CD4-positive, alpha-beta memory T cell (primary cell): ENCODE measurements at regions not wholly inside any gene's neighbourhood (a gene's known extent, or its start where the extent isn't known, plus 50 kb on each side); places are given as distances from the start of the nearest gene placed in this dataset.

Experiments
- CTCF ChIA-PET: fragments of 350-600 bp; sonication (Branson Sonifier 250); formaldehyde crosslinking; loops from one replicate; lab custom pipeline; 2021; ENCODE audit warnings: inconsistent platforms; ENCODE audit not compliant: partially characterized antibody; lab: Charles Lee
- POLR2A ChIA-PET: fragments of 350-600 bp; sonication (Branson Sonifier 250); formaldehyde crosslinking; loops from one replicate; lab custom pipeline; 2021; ENCODE audit not compliant: partially characterized antibody; lab: Charles Lee
- DNase-seq, 5 donors: peaks; one replicate each; pipeline versions ENCODE4 v3.0.0 to v3.0.0-alpha.2; 2020 to 2022; ENCODE audit warnings: mixed read lengths in 1 of 5
- H3K27ac ChIP-seq: one replicate; pipeline ENCODE4 v1.7.0; 2013; ENCODE audit warnings: low read depth, low read length
- H3K27me3 ChIP-seq: 2 replicates; pipeline ENCODE4 v1.7.0; 2013; ENCODE audit warnings: mild to moderate bottlenecking, low read length, moderate library complexity; ENCODE audit not compliant: insufficient read depth
- H3K36me3 ChIP-seq: 2 replicates; pipeline ENCODE4 v1.7.0; 2013; ENCODE audit warnings: mild to moderate bottlenecking, low read length, moderate library complexity; ENCODE audit not compliant: insufficient read depth
- H3K4me1 ChIP-seq: 2 replicates; pipeline ENCODE4 v1.7.0; 2013; ENCODE audit warnings: mild to moderate bottlenecking, low read length, moderate library complexity; ENCODE audit not compliant: insufficient read depth
- H3K4me3 ChIP-seq, 2 donors: one replicate each; pipeline ENCODE4 v1.7.0; 2013; ENCODE audit warnings: low read length in 2 of 2, mild to moderate bottlenecking in 1 of 2
- H3K9me3 ChIP-seq, 2 donors: one replicate each; pipeline ENCODE4 v1.7.0; 2013; ENCODE audit warnings: low read length in 2 of 2, control low read depth in 1 of 2; ENCODE audit not compliant: control insufficient read depth in 1 of 2
- H3K27ac Mint-ChIP-seq, 7 donors: one replicate each; pipeline ENCODE4 v1.8.0; 2020 to 2021; ENCODE audit warnings: mixed read lengths in 7 of 7, mild to moderate bottlenecking in 6 of 7, inconsistent platforms in 3 of 7, moderate library complexity in 3 of 7
- H3K27me3 Mint-ChIP-seq, 2 donors: one replicate each; pipeline ENCODE4 v1.8.0; 2020 to 2021; ENCODE audit warnings: mixed read lengths in 2 of 2
- H3K36me3 Mint-ChIP-seq, 2 donors: one replicate each; pipeline ENCODE4 v1.8.0; 2020 to 2021; ENCODE audit warnings: mixed read lengths in 2 of 2, inconsistent platforms in 1 of 2, mild to moderate bottlenecking in 1 of 2
- H3K4me1 Mint-ChIP-seq, 4 donors: one replicate each; pipeline ENCODE4 v1.8.0; 2020 to 2021; ENCODE audit warnings: mixed read lengths in 4 of 4, mild to moderate bottlenecking in 1 of 4
- H3K4me3 Mint-ChIP-seq, 8 donors: one replicate each; pipeline ENCODE4 v1.8.0; 2020 to 2021; ENCODE audit warnings: mixed read lengths in 8 of 8, mild to moderate bottlenecking in 7 of 8, moderate library complexity in 6 of 8, inconsistent platforms in 3 of 8
- H3K9me3 Mint-ChIP-seq, 8 donors: one replicate each; pipeline ENCODE4 v1.8.0; 2020 to 2021; ENCODE audit warnings: mixed read lengths in 8 of 8, mild to moderate bottlenecking in 5 of 8, inconsistent platforms in 3 of 8, moderate library complexity in 1 of 8
- intact Hi-C: fragments of 100-400 bp; cut with micrococcal nuclease; formaldehyde crosslinking; loops from one replicate; pipeline ENCODE4 v1.15.1; 2023

DNA sequence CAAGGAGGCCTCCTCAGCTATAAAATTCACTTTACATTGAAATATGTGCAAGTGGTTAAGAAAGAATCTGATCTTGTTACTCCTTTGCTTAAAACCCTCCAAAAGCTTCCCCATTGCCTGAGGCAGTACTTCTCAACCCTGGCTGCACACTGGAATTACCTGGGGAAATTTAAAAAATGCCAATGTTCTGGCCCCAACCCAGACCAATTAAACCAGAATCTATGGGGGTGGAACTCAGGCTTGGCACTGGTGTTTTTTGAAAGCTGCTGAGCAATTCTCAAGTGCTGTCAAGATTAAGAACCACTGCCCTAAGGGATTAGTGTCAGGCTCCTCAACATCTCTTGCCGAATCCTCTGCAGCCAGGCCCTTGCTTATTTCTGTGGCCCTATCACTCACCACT, 269.6 kb downstream of the ELAVL2 start:
- no peaks in the 10 kb centered on the region for H3K9me3 ChIP-seq
- no peak overlapping the region for H3K27ac ChIP-seq
- intact Hi-C loops: no loop called here
- Mint-ChIP-seq H3K27me3 (peaks cover 0 to 2% of the 10 kb centered on the region in 2 donors), H3K9me3 (peaks cover 0 to 10% (median 3%) of the 10 kb centered on the region in 8 donors), H3K4me3 (no peak overlapping the region), H3K27ac (no peak overlapping the region), H3K4me1 (no peaks in the 10 kb centered on the region), H3K36me3 (no peaks in the 10 kb centered on the region)
- ChIA-PET CTCF (no interaction called here), POLR2A (no interaction called here)
- no peaks in the 10 kb centered on the region for H3K4me1 ChIP-seq
- H3K27me3 ChIP-seq: no peaks in the 10 kb centered on the region
- H3K4me3 ChIP-seq: no peak overlapping the region
- no peak for DNase-seq
- H3K36me3 ChIP-seq: no peaks in the 10 kb centered on the region

DNA sequence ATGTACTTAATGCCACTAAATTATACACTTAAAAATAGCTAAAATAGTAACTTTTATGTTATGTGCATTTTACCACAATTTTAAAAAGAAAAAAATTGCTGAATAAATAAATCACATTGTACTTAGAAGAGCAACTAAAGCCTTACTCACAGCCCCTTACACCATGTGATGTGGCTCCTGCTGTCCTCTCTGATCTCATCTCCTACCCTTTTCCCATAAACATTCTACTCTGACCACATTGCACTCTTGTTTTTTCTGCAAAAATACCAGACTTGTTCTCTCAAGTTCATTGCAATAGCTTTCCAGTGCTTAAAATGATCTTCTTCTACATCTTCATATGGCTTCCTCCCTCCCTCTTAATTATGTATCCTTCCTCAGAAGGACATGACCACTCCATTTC, 268.4 kb downstream of the ELAVL2 start:
- Histone ChIP-seq H3K4me3 (no peak overlapping the region), H3K4me1 (no peaks in the 10 kb centered on the region), H3K36me3 (no peaks in the 10 kb centered on the region), H3K9me3 (no peaks in the 10 kb centered on the region), H3K27me3 (no peaks in the 10 kb centered on the region), H3K27ac (no peak overlapping the region)
- DNase-seq: no peak
- Mint-ChIP-seq H3K36me3 (no peaks in the 10 kb centered on the region), H3K4me3 (no peak overlapping the region), H3K9me3 (peaks cover 0 to 10% (median 5%) of the 10 kb centered on the region in 8 donors), H3K27ac (no peak overlapping the region), H3K27me3 (peaks cover 0 to 2% of the 10 kb centered on the region in 2 donors), H3K4me1 (no peaks in the 10 kb centered on the region)
- ChIA-PET CTCF (no interaction called here), POLR2A (no interaction called here)
- intact Hi-C loops: no loop called here

DNA sequence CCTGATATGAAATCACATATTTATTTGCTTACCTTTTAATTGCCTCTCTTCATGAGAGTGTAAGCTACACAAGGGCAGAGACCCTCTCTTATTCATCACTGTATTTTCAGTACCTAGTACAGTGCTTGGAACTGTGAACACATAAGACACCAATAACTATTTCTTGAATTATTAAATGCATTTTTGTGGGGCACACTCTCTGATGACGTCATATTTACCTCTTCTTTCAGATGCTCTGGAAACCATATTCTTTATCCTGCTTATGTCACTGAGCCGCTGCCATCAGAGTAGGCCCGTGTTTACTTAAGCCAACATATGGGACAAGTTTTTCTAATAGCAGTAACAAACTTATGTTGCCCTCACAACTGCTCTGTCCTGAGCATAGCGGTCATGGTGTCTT, 266.5 kb downstream of the ELAVL2 start:
- CTCF ChIA-PET: no interaction called here
- Histone ChIP-seq H3K9me3 (no peaks in the 10 kb centered on the region), H3K27ac (no peak overlapping the region), H3K4me1 (no peaks in the 10 kb centered on the region), H3K36me3 (no peaks in the 10 kb centered on the region), H3K4me3 (no peak overlapping the region), H3K27me3 (no peaks in the 10 kb centered on the region)
- intact Hi-C loops: no loop called here
- H3K27me3 Mint-ChIP-seq: peaks cover 0 to 2% of the 10 kb centered on the region in 2 donors
- no peak overlapping the region for H3K27ac Mint-ChIP-seq
- no peak for DNase-seq
- no peaks in the 10 kb centered on the region for H3K4me1 Mint-ChIP-seq
- no peak overlapping the region for H3K4me3 Mint-ChIP-seq
- POLR2A ChIA-PET: no interaction called here
- H3K9me3 Mint-ChIP-seq: peaks cover 1 to 10% (median 6%) of the 10 kb centered on the region in 8 donors
- no peaks in the 10 kb centered on the region for H3K36me3 Mint-ChIP-seq

DNA sequence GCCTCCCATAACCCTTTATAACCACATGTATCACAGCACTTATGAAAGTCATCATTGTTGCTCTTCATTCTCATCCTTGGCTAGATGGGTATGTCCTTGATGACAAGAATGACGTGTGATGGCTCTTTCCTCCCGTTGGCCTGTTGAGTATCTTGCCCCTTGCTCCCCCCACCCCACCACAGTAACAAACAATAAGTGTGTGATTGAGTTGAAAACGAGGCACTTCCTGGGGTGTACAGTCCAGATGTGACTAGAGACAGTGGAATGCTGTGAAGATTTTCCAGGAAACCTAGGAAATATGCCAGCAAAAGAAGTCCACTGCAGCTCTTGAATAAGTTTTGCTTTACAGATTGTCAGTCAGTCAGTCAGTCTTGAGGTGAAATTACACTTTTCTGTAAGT, 262.5 kb downstream of the ELAVL2 start:
- intact Hi-C loops: no loop called here
- H3K27me3 Mint-ChIP-seq: no peaks in the 10 kb centered on the region

DNA sequence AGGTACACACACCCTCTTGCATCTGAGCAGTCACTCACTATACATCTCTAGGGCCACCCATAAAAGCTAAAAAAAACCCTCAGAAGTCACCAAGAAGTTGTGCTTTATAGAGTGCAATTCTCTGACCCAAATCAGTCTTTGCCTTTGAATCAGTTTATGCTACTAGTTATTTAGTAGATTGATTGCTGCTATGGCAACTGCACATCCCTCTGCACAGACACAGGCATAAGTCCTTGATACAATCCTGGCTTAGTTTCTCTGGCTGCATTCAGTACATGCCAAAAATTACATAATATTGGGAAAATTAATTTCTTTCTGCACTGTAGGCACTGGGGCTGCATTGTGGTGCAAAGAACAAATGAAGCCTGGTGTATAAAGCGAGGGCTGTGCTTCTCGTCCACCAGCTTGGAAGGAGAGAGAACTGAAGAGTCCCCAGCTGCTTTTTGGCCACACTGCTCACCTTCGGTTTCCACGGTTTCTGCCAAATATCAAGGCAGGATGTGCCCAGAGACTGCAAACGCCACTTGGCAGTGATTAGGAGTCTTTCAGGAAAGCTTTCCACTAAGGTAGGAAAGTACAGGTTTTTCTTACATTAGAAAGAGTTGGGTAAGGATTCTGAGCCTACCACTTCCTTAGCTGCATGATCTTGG, 258.4 kb downstream of the ELAVL2 start:
- no peaks in the 10 kb centered on the region for H3K36me3 ChIP-seq
- ChIA-PET CTCF (no interaction called here), POLR2A (no interaction called here)
- Mint-ChIP-seq H3K4me1 (no peaks in the 10 kb centered on the region), H3K27ac (no peak overlapping the region), H3K4me3 (no peak overlapping the region), H3K36me3 (no peaks in the 10 kb centered on the region), H3K27me3 (no peaks in the 10 kb centered on the region), H3K9me3 (peaks cover 0 to 5% (median 3%) of the 10 kb centered on the region in 8 donors)
- H3K27ac ChIP-seq: no peak overlapping the region
- no peaks in the 10 kb centered on the region for H3K27me3 ChIP-seq
- no peaks in the 10 kb centered on the region for H3K4me1 ChIP-seq
- DNase-seq: no peak
- H3K9me3 ChIP-seq: no peaks in the 10 kb centered on the region
- H3K4me3 ChIP-seq: no peak overlapping the region
- intact Hi-C loops: no loop called here

More for the DNA sequence above, 262.5 kb downstream of the ELAVL2 start:
- no peaks in the 10 kb centered on the region for H3K9me3 ChIP-seq
- no peak overlapping the region for H3K4me3 Mint-ChIP-seq
- peaks cover 0 to 6% (median 1%) of the 10 kb centered on the region in 8 donors for H3K9me3 Mint-ChIP-seq
- no peaks in the 10 kb centered on the region for H3K27me3 ChIP-seq
- H3K27ac Mint-ChIP-seq: no peak overlapping the region
- H3K27ac ChIP-seq: no peak overlapping the region
- ChIA-PET CTCF (no interaction called here), POLR2A (no interaction called here)
- H3K4me3 ChIP-seq: no peak overlapping the region
- no peaks in the 10 kb centered on the region for H3K4me1 ChIP-seq
- no peaks in the 10 kb centered on the region for H3K36me3 ChIP-seq
- no peaks in the 10 kb centered on the region for H3K36me3 Mint-ChIP-seq
- H3K4me1 Mint-ChIP-seq: no peaks in the 10 kb centered on the region
- DNase-seq: no peak

DNA sequence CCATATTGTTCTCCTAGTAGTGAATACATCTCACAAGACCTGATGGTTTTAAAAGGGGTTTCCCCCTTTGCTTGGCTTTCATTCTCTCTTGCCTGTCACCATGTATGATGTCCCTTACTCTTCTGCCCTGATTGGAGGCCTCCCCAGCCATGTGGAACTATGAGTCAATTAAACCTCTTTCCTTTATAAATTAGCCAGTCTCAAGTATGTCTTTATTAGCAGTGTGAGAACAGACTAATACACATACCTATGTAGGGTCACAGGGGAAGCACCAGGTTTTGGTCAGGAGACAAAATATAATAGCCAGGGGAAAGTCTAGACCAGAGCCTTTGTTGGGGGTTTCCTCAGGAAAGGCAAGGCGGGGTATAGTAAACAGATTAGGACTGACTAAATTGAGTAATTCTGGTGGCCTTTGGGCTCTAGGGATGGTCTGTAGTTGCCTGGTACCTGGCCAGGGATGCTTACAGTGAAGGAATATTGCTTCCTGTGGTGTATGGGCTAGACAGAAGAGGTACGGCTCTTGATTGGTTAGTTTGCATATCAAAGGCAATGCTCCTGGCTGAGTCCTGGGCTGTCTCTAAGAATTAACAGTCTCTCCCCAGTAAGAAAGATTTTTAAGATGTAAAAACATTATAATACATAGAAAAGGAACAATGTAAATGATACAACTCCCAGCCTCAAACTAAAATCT, 254.5 kb downstream of the ELAVL2 start:
- intact Hi-C loops: no loop called here
- Mint-ChIP-seq H3K36me3 (no peaks in the 10 kb centered on the region), H3K27me3 (no peaks in the 10 kb centered on the region), H3K4me1 (no peaks in the 10 kb centered on the region), H3K9me3 (peaks cover 0 to 3% (median 0%) of the 10 kb centered on the region in 8 donors), H3K4me3 (no peak overlapping the region), H3K27ac (no peak overlapping the region)
- CTCF ChIA-PET: no interaction called here
- DNase-seq: no peak
- POLR2A ChIA-PET: no interaction called here
- Histone ChIP-seq H3K27ac (no peak overlapping the region), H3K27me3 (no peaks in the 10 kb centered on the region), H3K36me3 (no peaks in the 10 kb centered on the region), H3K9me3 (no peaks in the 10 kb centered on the region), H3K4me3 (no peak overlapping the region), H3K4me1 (no peaks in the 10 kb centered on the region)

DNA sequence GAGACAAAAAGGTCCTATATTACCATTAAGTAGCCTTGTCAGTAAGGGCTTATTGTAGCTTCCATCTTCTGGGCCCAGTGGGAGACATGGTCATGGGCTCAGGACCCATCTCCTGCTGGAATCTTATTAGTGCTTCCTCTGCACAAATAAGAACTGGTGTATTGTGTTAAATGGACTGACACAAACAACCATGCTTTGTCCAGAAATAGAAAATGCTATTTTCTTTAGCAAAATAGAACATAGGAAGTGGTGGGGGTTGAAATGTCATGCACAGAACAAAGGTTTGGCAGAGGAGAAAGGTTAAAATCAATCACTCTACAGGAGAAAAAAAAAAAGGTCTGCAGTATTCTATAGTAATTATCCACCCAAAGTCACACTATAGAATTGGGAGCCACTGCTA, 252.2 kb downstream of the ELAVL2 start:
- no peaks in the 10 kb centered on the region for H3K36me3 ChIP-seq
- DNase-seq: no peak
- CTCF ChIA-PET: no interaction called here
- no peaks in the 10 kb centered on the region for H3K9me3 ChIP-seq
- H3K4me1 ChIP-seq: no peaks in the 10 kb centered on the region
- no peak overlapping the region for H3K4me3 ChIP-seq
- H3K4me3 Mint-ChIP-seq: no peak overlapping the region
- no peak overlapping the region for H3K27ac Mint-ChIP-seq
- no peaks in the 10 kb centered on the region for H3K36me3 Mint-ChIP-seq
- no peaks in the 10 kb centered on the region for H3K27me3 Mint-ChIP-seq
- POLR2A ChIA-PET: no interaction called here
- no peak overlapping the region for H3K27ac ChIP-seq
- intact Hi-C loops: no loop called here
- no peaks in the 10 kb centered on the region for H3K27me3 ChIP-seq
- H3K9me3 Mint-ChIP-seq: peaks cover 0 to 3% (median under 1%) of the 10 kb centered on the region in 8 donors
- no peaks in the 10 kb centered on the region for H3K4me1 Mint-ChIP-seq
